ENCODE measurements at regions not wholly inside any gene's neighbourhood (a gene's known extent, or its start where the extent isn't known, plus 50 kb on each side); places are given as distances from the start of the nearest gene placed in this dataset.
A peak's percentile ranks its signal among the peaks of the same experiment; 100 is the strongest.

DNA sequence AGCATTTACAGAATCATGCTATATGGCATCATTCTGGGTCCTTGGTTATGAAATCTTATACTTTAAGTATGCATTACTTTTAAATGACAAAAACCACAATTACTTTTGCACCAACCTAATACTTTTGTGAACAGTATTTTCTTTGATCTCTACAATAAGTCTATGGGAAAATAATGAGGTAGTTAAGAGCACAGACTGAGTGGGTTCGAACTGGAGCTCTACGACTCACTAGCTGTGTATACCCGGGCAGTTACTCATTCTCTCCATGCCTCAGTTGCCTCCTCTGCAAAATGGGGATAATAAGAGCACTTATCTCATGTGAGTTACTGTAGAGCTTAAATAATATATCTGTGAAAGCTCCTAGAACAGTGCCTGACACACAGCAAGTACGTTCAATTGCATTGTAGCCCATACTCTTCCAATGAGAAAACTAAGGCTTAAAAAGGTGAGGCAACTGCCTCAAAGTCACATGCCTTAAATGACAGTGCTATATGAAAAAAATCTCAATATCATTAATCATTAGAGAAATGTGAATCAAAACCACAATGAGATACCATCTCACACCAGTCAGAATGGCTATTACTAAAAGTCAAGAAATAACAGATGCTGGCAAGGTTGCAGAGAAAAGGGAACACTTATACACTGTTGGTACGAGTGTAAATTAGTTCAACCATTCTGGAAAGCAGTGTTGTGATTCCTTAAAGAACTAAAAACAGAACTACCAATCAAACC lies 151.5 kb downstream of the CHIC2 start:
- Histone ChIP-seq H3K36me3 (ENCODE audit: control insufficient read depth, insufficient read depth, low read length) (no peaks in the 10 kb centered on the region), H3K27me3 (ENCODE audit: control insufficient read depth, insufficient read depth, low read length) (no peaks in the 10 kb centered on the region), H3K4me3 (ENCODE audit: low read depth, low read length) (no peak overlapping the region)
- TF ChIP-seq, protein P1, sequence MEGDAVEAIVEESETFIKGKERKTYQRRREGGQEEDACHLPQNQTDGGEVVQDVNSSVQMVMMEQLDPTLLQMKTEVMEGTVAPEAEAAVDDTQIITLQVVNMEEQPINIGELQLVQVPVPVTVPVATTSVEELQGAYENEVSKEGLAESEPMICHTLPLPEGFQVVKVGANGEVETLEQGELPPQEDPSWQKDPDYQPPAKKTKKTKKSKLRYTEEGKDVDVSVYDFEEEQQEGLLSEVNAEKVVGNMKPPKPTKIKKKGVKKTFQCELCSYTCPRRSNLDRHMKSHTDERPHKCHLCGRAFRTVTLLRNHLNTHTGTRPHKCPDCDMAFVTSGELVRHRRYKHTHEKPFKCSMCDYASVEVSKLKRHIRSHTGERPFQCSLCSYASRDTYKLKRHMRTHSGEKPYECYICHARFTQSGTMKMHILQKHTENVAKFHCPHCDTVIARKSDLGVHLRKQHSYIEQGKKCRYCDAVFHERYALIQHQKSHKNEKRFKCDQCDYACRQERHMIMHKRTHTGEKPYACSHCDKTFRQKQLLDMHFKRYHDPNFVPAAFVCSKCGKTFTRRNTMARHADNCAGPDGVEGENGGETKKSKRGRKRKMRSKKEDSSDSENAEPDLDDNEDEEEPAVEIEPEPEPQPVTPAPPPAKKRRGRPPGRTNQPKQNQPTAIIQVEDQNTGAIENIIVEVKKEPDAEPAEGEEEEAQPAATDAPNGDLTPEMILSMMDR (IDR thresholded peaks at IDR 0.05; ENCODE audit: insufficient read depth, low read length, poor library complexity, severe bottlenecking) = no peak
- no peak for DNase-seq (ENCODE audit: low read depth)

GRCh38 chr4:53908661-53909078 lies 155.7 kb downstream of the CHIC2 start:
- peak; percentile 41 for DNase-seq (ENCODE audit: low read depth)
- TF ChIP-seq, protein P1 (IDR thresholded peaks at IDR 0.05; ENCODE audit: insufficient read depth, low read length, poor library complexity, severe bottlenecking) = peak; percentile 75
- Histone ChIP-seq H3K36me3 (ENCODE audit: control insufficient read depth, insufficient read depth, low read length) (no peaks in the 10 kb centered on the region), H3K27me3 (ENCODE audit: control insufficient read depth, insufficient read depth, low read length) (peaks cover 2% of the 10 kb centered on the region), H3K4me3 (ENCODE audit: low read depth, low read length) (no peak overlapping the region)

DNA sequence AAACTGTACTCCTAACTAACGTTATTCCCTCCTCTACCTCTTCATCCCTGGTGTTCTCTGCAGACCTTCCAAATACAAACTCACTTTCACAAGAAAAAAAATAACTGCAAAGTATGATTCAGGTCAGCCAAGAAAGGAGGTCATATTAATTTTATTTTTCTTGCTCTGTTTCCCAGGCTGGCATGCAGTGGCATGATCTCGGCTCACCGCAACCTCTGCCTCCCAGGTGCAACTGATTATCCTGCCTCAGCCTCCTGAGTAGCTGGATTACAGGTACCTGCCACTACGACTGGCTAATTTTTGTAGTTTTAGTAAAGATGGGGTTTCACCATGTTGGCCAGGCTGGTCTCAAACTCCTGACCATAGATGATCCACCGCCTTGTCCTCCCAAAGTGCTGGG lies 156.6 kb downstream of the CHIC2 start:
- no peak for DNase-seq (ENCODE audit: low read depth)
- Histone ChIP-seq H3K4me3 (ENCODE audit: low read depth, low read length) (no peak overlapping the region), H3K36me3 (ENCODE audit: control insufficient read depth, insufficient read depth, low read length) (no peaks in the 10 kb centered on the region), H3K27me3 (ENCODE audit: control insufficient read depth, insufficient read depth, low read length) (peaks cover 4% of the 10 kb centered on the region)
- TF ChIP-seq, protein P1 (IDR thresholded peaks at IDR 0.05; ENCODE audit: insufficient read depth, low read length, poor library complexity, severe bottlenecking) = no peak

GRCh38 chr4:53906606-53907190 lies 157.7 kb downstream of the CHIC2 start:
- Histone ChIP-seq H3K4me3 (ENCODE audit: low read depth, low read length) (no peak overlapping the region), H3K36me3 (ENCODE audit: control insufficient read depth, insufficient read depth, low read length) (no peaks in the 10 kb centered on the region), H3K27me3 (ENCODE audit: control insufficient read depth, insufficient read depth, low read length) (peaks cover 7% of the 10 kb centered on the region)
- TF ChIP-seq, protein P1 (IDR thresholded peaks at IDR 0.05; ENCODE audit: insufficient read depth, low read length, poor library complexity, severe bottlenecking) = no peak
- no peak for DNase-seq (ENCODE audit: low read depth)

GRCh38 chr4:53905941-53906377 lies 158.4 kb downstream of the CHIC2 start:
- H3K27me3 ChIP-seq (ENCODE audit: control insufficient read depth, insufficient read depth, low read length) = peaks cover 7% of the 10 kb centered on the region
- no peaks in the 10 kb centered on the region for H3K36me3 ChIP-seq (ENCODE audit: control insufficient read depth, insufficient read depth, low read length)
- H3K4me3 ChIP-seq (ENCODE audit: low read depth, low read length) = peak overlapping the region; percentile 14
- peak; percentile 23 for DNase-seq (ENCODE audit: low read depth)
- TF ChIP-seq, protein P1 (IDR thresholded peaks at IDR 0.05; ENCODE audit: insufficient read depth, low read length, poor library complexity, severe bottlenecking) = no peak
